SK-N-SH treated with all-trans-retinoic acid at 6 μM for 48 hours (cell line): ENCODE measurements at regions not wholly inside any gene's neighbourhood (a gene's known extent, or its start where the extent isn't known, plus 50 kb on each side); places are given as distances from the start of the nearest gene placed in this dataset.

Experiments used
- ATAC-seq: fragments of 200-7000 bp; cut with Tn5 transposase; 3 replicates; pipeline ENCODE4 v1.9.1; 2020; ENCODE audit warnings: mild to moderate bottlenecking, moderate library complexity
- ARNTL ChIP-seq: fragments of 450-650 bp; formaldehyde crosslinking; IDR thresholded peaks from 2 replicates; pipeline ENCODE4 v1.5.0; 2020; ENCODE audit warnings: low read depth, mild to moderate bottlenecking, moderate library complexity, borderline replicate concordance
- CSRNP3 ChIP-seq: fragments of 250-450 bp; sonication (Bioruptor Pico); IDR thresholded peaks from 2 replicates; pipeline ENCODE4 v1.5.1; 2021; ENCODE audit warnings: mild to moderate bottlenecking, moderate library complexity
- ESRRG ChIP-seq: fragments of 250-450 bp; sonication (Bioruptor Pico); IDR thresholded peaks from 2 replicates; pipeline ENCODE4 v1.6.1; 2021; ENCODE audit warnings: mild to moderate bottlenecking
- GLIS3 ChIP-seq: fragments of 250-450 bp; sonication (Bioruptor Pico); IDR thresholded peaks from 2 replicates; pipeline ENCODE4 v1.5.0; 2020; ENCODE audit warnings: mild to moderate bottlenecking, moderate library complexity
- ISL1 ChIP-seq: fragments of 250-450 bp; sonication (Bioruptor Pico); IDR thresholded peaks from 2 replicates; pipeline ENCODE4 v2.1.2; 2022; ENCODE audit warnings: mild to moderate bottlenecking, moderate library complexity
- OSR1 ChIP-seq: fragments of 250-450 bp; sonication (Bioruptor Pico); IDR thresholded peaks from 2 replicates; pipeline ENCODE4 v1.8.0; 2022; ENCODE audit warnings: moderate library complexity, mild to moderate bottlenecking, inconsistent platforms
- PPARA ChIP-seq: fragments of 250-450 bp; sonication (Bioruptor Pico); IDR thresholded peaks from 2 replicates; pipeline ENCODE4 v1.5.0; 2020; ENCODE audit warnings: mild to moderate bottlenecking, borderline replicate concordance
- RARB ChIP-seq: fragments of 250-450 bp; sonication (Bioruptor Pico); IDR thresholded peaks from 2 replicates; pipeline ENCODE4 v1.8.0; 2021; ENCODE audit warnings: mild to moderate bottlenecking, moderate library complexity
- SNAI2 ChIP-seq: fragments of 250-450 bp; sonication (Bioruptor Pico); IDR thresholded peaks from 2 replicates; pipeline ENCODE4 v1.5.0; 2020; ENCODE audit warnings: mild to moderate bottlenecking, moderate library complexity
- TCF4 ChIP-seq: fragments of 250-450 bp; sonication (Bioruptor Pico); IDR thresholded peaks from 2 replicates; pipeline ENCODE4 v1.8.0; 2021; ENCODE audit warnings: mild to moderate bottlenecking, moderate library complexity, borderline replicate concordance
- TOX ChIP-seq: fragments of 250-450 bp; sonication (Bioruptor Pico); IDR thresholded peaks from 2 replicates; pipeline ENCODE4 v1.8.0; 2021; ENCODE audit warnings: mild to moderate bottlenecking, moderate library complexity, borderline replicate concordance
- TSHZ2 ChIP-seq: fragments of 250-450 bp; sonication (Bioruptor Pico); IDR thresholded peaks from 2 replicates; pipeline ENCODE4 v1.5.0; 2020; ENCODE audit warnings: mild to moderate bottlenecking, moderate library complexity
- ZC3H10 ChIP-seq: fragments of 250-450 bp; sonication (Bioruptor Pico); IDR thresholded peaks from 2 replicates; pipeline ENCODE4 v1.5.1; 2021; ENCODE audit warnings: mild to moderate bottlenecking, moderate library complexity
- ZFP3 ChIP-seq: fragments of 250-450 bp; sonication (Bioruptor Pico); IDR thresholded peaks from 2 replicates; pipeline ENCODE4 v1.5.0; 2020; ENCODE audit warnings: mild to moderate bottlenecking, moderate library complexity
- ZFP30 ChIP-seq: fragments of 450-650 bp; formaldehyde crosslinking; IDR thresholded peaks from 2 replicates; pipeline ENCODE4 v1.5.0; 2022; ENCODE audit warnings: mild to moderate bottlenecking, moderate library complexity
- ZNF70 ChIP-seq: fragments of 450-650 bp; formaldehyde crosslinking; IDR thresholded peaks from 2 replicates; pipeline ENCODE4 v1.5.0; 2020; ENCODE audit warnings: mild to moderate bottlenecking, moderate library complexity
- ZNF8 ChIP-seq: fragments of 450-650 bp; formaldehyde crosslinking; IDR thresholded peaks from 2 replicates; pipeline ENCODE4 v1.5.0; 2020; ENCODE audit warnings: mild to moderate bottlenecking, moderate library complexity
- TF ChIP-seq, protein P1 (sequence below): fragments of 250-450 bp; sonication (Bioruptor Pico); IDR thresholded peaks from 2 replicates; pipeline ENCODE4 v1.8.0; 2020; ENCODE audit warnings: mild to moderate bottlenecking, moderate library complexity, borderline replicate concordance
- TF ChIP-seq, protein P2 (sequence below): fragments of 250-450 bp; sonication (Bioruptor Pico); IDR thresholded peaks from 2 replicates; pipeline ENCODE4 v1.8.0; 2021; ENCODE audit warnings: low read depth, mild to moderate bottlenecking, moderate library complexity, borderline replicate concordance
- TF ChIP-seq, protein P3 (sequence below): fragments of 250-450 bp; sonication (Bioruptor Pico); IDR thresholded peaks from 2 replicates; pipeline ENCODE4 v1.5.1; 2020; ENCODE audit warnings: low read depth, mild to moderate bottlenecking, moderate library complexity

DNA sequence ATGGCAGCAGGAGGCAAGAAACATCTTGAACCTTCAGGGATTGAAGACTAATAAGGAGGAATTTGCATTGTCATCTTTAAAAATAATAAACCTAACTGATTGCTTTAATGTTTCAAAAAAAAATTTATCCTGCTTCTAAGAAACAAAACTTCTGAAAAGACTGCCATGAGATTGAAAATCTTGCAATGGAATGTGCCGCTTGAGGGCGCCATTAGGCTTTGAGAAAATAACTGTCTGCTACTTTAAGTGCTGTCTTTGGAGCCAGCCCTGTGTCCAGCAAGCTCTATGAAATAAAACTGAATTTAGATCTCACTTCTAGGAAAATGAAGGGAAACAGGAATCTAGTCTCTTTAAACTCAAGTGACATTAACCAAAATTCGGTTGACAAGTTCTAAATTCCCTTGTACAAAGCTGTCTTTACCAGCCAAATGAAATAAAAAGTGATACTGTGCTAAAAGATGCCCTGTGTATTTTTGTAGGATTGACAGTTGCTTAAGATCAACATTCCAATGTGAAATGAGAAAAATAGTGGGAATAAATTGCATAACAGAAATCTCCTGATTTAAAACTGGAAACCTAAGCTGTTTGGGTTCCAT is 79.4 kb downstream of the ESM1 start:
- TF ChIP-seq TOX (CRISPR knock-in tag) (no peak), ZNF70 (CRISPR knock-in tag) (no peak), GLIS3 (CRISPR knock-in tag) (no peak), SNAI2 (CRISPR knock-in tag) (no peak), ESRRG (CRISPR knock-in tag) (no peak), PPARA (no peak), ZFP3 (CRISPR knock-in tag) (no peak)
- TF ChIP-seq, protein P1, sequence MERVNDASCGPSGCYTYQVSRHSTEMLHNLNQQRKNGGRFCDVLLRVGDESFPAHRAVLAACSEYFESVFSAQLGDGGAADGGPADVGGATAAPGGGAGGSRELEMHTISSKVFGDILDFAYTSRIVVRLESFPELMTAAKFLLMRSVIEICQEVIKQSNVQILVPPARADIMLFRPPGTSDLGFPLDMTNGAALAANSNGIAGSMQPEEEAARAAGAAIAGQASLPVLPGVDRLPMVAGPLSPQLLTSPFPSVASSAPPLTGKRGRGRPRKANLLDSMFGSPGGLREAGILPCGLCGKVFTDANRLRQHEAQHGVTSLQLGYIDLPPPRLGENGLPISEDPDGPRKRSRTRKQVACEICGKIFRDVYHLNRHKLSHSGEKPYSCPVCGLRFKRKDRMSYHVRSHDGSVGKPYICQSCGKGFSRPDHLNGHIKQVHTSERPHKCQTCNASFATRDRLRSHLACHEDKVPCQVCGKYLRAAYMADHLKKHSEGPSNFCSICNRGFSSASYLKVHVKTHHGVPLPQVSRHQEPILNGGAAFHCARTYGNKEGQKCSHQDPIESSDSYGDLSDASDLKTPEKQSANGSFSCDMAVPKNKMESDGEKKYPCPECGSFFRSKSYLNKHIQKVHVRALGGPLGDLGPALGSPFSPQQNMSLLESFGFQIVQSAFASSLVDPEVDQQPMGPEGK (CRISPR knock-in tag) = no peak
- ATAC-seq = peak; percentile 76

DNA sequence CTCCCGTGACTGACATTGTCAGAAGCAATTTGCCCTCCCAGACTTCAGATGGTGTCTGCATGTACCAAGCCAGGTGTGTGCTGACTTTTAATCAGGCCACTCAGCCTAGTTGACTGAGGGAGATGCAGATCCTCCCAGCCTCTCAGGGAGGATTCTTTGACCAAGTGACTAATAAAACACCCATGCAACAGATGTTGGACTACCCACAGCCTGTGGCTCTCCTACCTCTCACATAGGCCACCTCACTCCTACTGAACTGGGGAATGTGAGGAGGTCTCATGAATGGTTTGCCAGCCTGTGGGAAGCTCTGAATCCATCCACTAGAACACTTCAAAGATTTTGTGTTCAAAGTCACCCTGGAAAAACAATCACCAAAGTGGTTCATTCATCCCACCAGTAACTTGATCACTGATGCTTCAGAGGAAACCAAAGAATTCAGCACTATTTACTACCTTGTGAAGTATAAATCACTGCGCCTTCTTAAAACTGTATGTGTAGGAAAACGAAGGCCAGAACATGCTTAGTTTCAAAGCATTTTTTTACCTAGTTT is 80.1 kb downstream of the ESM1 start:
- no peak for TF ChIP-seq GLIS3 (CRISPR knock-in tag)
- no peak for TF ChIP-seq ZFP3 (CRISPR knock-in tag)
- no peak for TF ChIP-seq OSR1 (CRISPR knock-in tag)
- TF ChIP-seq, protein P1 (CRISPR knock-in tag) = no peak
- no peak for TF ChIP-seq ZFP30
- no peak for TF ChIP-seq ZNF8 (CRISPR knock-in tag)
- no peak for TF ChIP-seq TOX (CRISPR knock-in tag)

GRCh38 chr5:54904425-54904824 is 81.0 kb downstream of the ESM1 start:
- peak; percentile 87 for ATAC-seq
- no peak for TF ChIP-seq ISL1 (CRISPR knock-in tag)
- TF ChIP-seq, protein P1 (CRISPR knock-in tag) = no peak
- no peak for TF ChIP-seq ESRRG (CRISPR knock-in tag)
- no peak for TF ChIP-seq PPARA
- TF ChIP-seq CSRNP3 (CRISPR knock-in tag) = no peak
- TF ChIP-seq ZFP30 = no peak
- TF ChIP-seq TSHZ2 (CRISPR knock-in tag) = no peak
- no peak for TF ChIP-seq ZFP3 (CRISPR knock-in tag)
- TF ChIP-seq ZC3H10 (CRISPR knock-in tag) = no peak
- TF ChIP-seq TCF4 (CRISPR knock-in tag) = no peak
- TF ChIP-seq SNAI2 (CRISPR knock-in tag) = no peak
- no peak for TF ChIP-seq GLIS3 (CRISPR knock-in tag)
- no peak for TF ChIP-seq RARB (CRISPR knock-in tag)
- TF ChIP-seq TOX (CRISPR knock-in tag) = no peak
- no peak for TF ChIP-seq ARNTL
- TF ChIP-seq, protein P2, sequence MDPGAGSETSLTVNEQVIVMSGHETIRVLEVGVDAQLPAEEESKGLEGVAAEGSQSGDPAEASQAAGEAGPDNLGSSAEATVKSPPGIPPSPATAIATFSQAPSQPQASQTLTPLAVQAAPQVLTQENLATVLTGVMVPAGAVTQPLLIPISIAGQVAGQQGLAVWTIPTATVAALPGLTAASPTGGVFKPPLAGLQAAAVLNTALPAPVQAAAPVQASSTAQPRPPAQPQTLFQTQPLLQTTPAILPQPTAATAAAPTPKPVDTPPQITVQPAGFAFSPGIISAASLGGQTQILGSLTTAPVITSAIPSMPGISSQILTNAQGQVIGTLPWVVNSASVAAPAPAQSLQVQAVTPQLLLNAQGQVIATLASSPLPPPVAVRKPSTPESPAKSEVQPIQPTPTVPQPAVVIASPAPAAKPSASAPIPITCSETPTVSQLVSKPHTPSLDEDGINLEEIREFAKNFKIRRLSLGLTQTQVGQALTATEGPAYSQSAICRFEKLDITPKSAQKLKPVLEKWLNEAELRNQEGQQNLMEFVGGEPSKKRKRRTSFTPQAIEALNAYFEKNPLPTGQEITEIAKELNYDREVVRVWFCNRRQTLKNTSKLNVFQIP (CRISPR knock-in tag) = no peak
- TF ChIP-seq, protein P3, sequence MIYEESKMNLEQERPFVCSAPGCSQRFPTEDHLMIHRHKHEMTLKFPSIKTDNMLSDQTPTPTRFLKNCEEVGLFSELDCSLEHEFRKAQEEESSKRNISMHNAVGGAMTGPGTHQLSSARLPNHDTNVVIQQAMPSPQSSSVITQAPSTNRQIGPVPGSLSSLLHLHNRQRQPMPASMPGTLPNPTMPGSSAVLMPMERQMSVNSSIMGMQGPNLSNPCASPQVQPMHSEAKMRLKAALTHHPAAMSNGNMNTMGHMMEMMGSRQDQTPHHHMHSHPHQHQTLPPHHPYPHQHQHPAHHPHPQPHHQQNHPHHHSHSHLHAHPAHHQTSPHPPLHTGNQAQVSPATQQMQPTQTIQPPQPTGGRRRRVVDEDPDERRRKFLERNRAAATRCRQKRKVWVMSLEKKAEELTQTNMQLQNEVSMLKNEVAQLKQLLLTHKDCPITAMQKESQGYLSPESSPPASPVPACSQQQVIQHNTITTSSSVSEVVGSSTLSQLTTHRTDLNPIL = no peak
- no peak for TF ChIP-seq OSR1 (CRISPR knock-in tag)
- TF ChIP-seq, all 23 proteins: peak for 0

More for the DNA sequence above, 80.1 kb downstream of the ESM1 start:
- no peak for ATAC-seq
